Smooth muscle cell (in vitro differentiated cells): ENCODE measurements at regions not wholly inside any gene's neighbourhood (a gene's known extent, or its start where the extent isn't known, plus 50 kb on each side); places are given as distances from the start of the nearest gene placed in this dataset.

ENCODE experiments used
- DNase-seq: peaks from one replicate; lab custom pipeline; 2025; ENCODE audit not compliant: unreplicated experiment; lab: John Stamatoyannopoulos, UW
- H2AFZ ChIP-seq: fragments of 200-600 bp; sonication (generic); 2 replicates; pipeline ENCODE4 v1.6.0; 2016; ENCODE audit warnings: antibody characterized with exemption, low read depth, mild to moderate bottlenecking
- H3F3A ChIP-seq: fragments of 200-600 bp; sonication (generic); 2 replicates; pipeline ENCODE4 v1.6.0; 2017; ENCODE audit warnings: antibody characterized with exemption, low read depth
- H3K27ac ChIP-seq: fragments of 200-600 bp; sonication (generic); 2 replicates; pipeline ENCODE4 v1.5.1; 2016; ENCODE audit warnings: low read depth, mild to moderate bottlenecking
- H3K27me3 ChIP-seq: fragments of 200-600 bp; sonication (generic); 2 replicates; pipeline ENCODE4 v1.6.1; 2016; ENCODE audit warnings: low read depth, mild to moderate bottlenecking
- H3K36me3 ChIP-seq: fragments of 200-600 bp; sonication (generic); 2 replicates; pipeline ENCODE4 v1.5.1; 2016; ENCODE audit warnings: low read depth
- H3K4me1 ChIP-seq: fragments of 200-600 bp; sonication (generic); 2 replicates; pipeline ENCODE4 v1.5.1; 2016; ENCODE audit warnings: low read depth
- H3K4me2 ChIP-seq: fragments of 200-600 bp; sonication (generic); 2 replicates; pipeline ENCODE4 v1.6.0; 2016; ENCODE audit warnings: mild to moderate bottlenecking
- H3K4me3 ChIP-seq: fragments of 200-600 bp; sonication (generic); 2 replicates; pipeline ENCODE4 v1.5.1; 2016; ENCODE audit warnings: mild to moderate bottlenecking
- H3K79me2 ChIP-seq: fragments of 200-600 bp; sonication (generic); 2 replicates; pipeline ENCODE4 v1.6.0; 2016; ENCODE audit warnings: low read depth, mild to moderate bottlenecking
- H3K9ac ChIP-seq: fragments of 200-600 bp; sonication (generic); 2 replicates; pipeline ENCODE4 v1.6.0; 2016; ENCODE audit warnings: low read depth
- H3K9me3 ChIP-seq: fragments of 200-600 bp; sonication (generic); replicated peaks from 2 replicates; pipeline ENCODE4 v1.5.1; 2016; ENCODE audit warnings: low read depth
- H4K20me1 ChIP-seq: fragments of 200-600 bp; sonication (generic); 2 replicates; pipeline ENCODE4 v1.6.0; 2016; ENCODE audit warnings: low read depth
- CTCF ChIP-seq: fragments of 200-600 bp; sonication (generic); IDR thresholded peaks from 2 replicates; pipeline ENCODE4 v1.5.1; 2017; ENCODE audit warnings: borderline replicate concordance, mild to moderate bottlenecking, antibody characterized with exemption; ENCODE audit not compliant: insufficient read depth, poor library complexity, severe bottlenecking
- WGBS: methylation state at CpG from one replicate; pipeline ENCODE4 v1.1.7; 2016; ENCODE audit warnings: low lambda C conversion rate; 5-methylcytosine and 5-hydroxymethylcytosine counted together

GRCh38 chr2:212945526-212945925 lies 205.9 kb downstream of the IKZF2 start:
- no peaks in the 10 kb centered on the region for H3K36me3 ChIP-seq
- no peak for TF ChIP-seq CTCF
- H3K4me2 ChIP-seq = no peak overlapping the region
- H3K27ac ChIP-seq = no peak overlapping the region
- no peaks in the 10 kb centered on the region for H3F3A ChIP-seq
- H4K20me1 ChIP-seq = no peaks in the 10 kb centered on the region
- H3K9ac ChIP-seq = no peak overlapping the region
- no peaks in the 10 kb centered on the region for H3K79me2 ChIP-seq
- 28% methylated on average over 3 of the region's 3 CpGs for WGBS
- no peak overlapping the region for H3K4me3 ChIP-seq
- no peak for DNase-seq
- no peaks in the 10 kb centered on the region for H3K9me3 ChIP-seq
- no peaks in the 10 kb centered on the region for H3K27me3 ChIP-seq
- H3K4me1 ChIP-seq = peaks cover 14% of the 10 kb centered on the region
- H2AFZ ChIP-seq = no peak overlapping the region

GRCh38 chr2:212943351-212943750 lies 208.1 kb downstream of the IKZF2 start:
- no peak for DNase-seq
- Histone ChIP-seq H4K20me1 (no peaks in the 10 kb centered on the region), H3K79me2 (no peaks in the 10 kb centered on the region), H3K36me3 (no peaks in the 10 kb centered on the region), H2AFZ (no peak overlapping the region), H3K27ac (no peak overlapping the region), H3K4me3 (no peak overlapping the region), H3K4me2 (no peak overlapping the region), H3K4me1 (peaks cover 21% of the 10 kb centered on the region), H3K9me3 (no peaks in the 10 kb centered on the region), H3K9ac (no peak overlapping the region), H3F3A (no peaks in the 10 kb centered on the region), H3K27me3 (no peaks in the 10 kb centered on the region)
- TF ChIP-seq CTCF = no peak
- 75% methylated on average over 3 of the region's 3 CpGs for WGBS

GRCh38 chr2:212941361-212941760 lies 210.1 kb downstream of the IKZF2 start:
- H3K9me3 ChIP-seq = no peaks in the 10 kb centered on the region
- WGBS = 75% methylated on average over 2 of the region's 2 CpGs
- no peak for DNase-seq
- H3F3A ChIP-seq = no peaks in the 10 kb centered on the region
- no peaks in the 10 kb centered on the region for H3K79me2 ChIP-seq
- H3K4me2 ChIP-seq = no peak overlapping the region
- H4K20me1 ChIP-seq = no peaks in the 10 kb centered on the region
- no peak overlapping the region for H3K4me3 ChIP-seq
- peaks cover 21% of the 10 kb centered on the region for H3K4me1 ChIP-seq
- no peak for TF ChIP-seq CTCF
- no peak overlapping the region for H2AFZ ChIP-seq
- no peak overlapping the region for H3K27ac ChIP-seq
- no peaks in the 10 kb centered on the region for H3K36me3 ChIP-seq
- no peaks in the 10 kb centered on the region for H3K27me3 ChIP-seq
- no peak overlapping the region for H3K9ac ChIP-seq

- Histone ChIP-seq H3F3A (no peaks in the 10 kb centered on the region), H3K9me3 (no peaks in the 10 kb centered on the region), H3K4me2 (no peak overlapping the region), H3K9ac (no peak overlapping the region), H3K79me2 (no peaks in the 10 kb centered on the region), H3K27me3 (no peaks in the 10 kb centered on the region), H3K4me1 (peaks cover 21% of the 10 kb centered on the region), H3K27ac (no peak overlapping the region), H4K20me1 (no peaks in the 10 kb centered on the region), H2AFZ (no peak overlapping the region), H3K36me3 (no peaks in the 10 kb centered on the region), H3K4me3 (no peak overlapping the region)
- DNase-seq = no peak
- no peak for TF ChIP-seq CTCF
- 15% methylated on average over 2 of the region's 2 CpGs for WGBS
Observed at GRCh38 chr2:212940816-212941215, 210.6 kb downstream of the IKZF2 start.
